Transverse colon (tissue), 3 donors: ENCODE measurements at regions not wholly inside any gene's neighbourhood (a gene's known extent, or its start where the extent isn't known, plus 50 kb on each side); places are given as distances from the start of the nearest gene placed in this dataset.

Source experiments
- CTCF ChIP-seq, 5 experiments: fragments of 200-600 bp in 3 of 5; fragments of 450-650 bp in 2 of 5; sonication (generic) in 3 of 5; IDR thresholded peaks; 1 replicate in 2 of 5; 2 replicates in 3 of 5; pipeline ENCODE4 v1.5.1; 2016 to 2017; ENCODE audit warnings: antibody characterized with exemption in 5 of 5, inconsistent platforms in 3 of 5, mild to moderate bottlenecking in 2 of 5, moderate library complexity in 1 of 5
- EP300 ChIP-seq: sonication (generic); formaldehyde crosslinking; IDR thresholded peaks from one replicate; pipeline ENCODE4 v1.6.1; 2017; ENCODE audit warnings: antibody characterized with exemption, low read depth
- POLR2A ChIP-seq: fragments of 450-650 bp; IDR thresholded peaks from one replicate; pipeline ENCODE4 v1.6.1; 2016; ENCODE audit warnings: antibody characterized with exemption, mild to moderate bottlenecking, moderate library complexity

GRCh38 chr18:75621818-75622217 is 194.3 kb upstream of the SMIM21 start:
- no peak for TF ChIP-seq CTCF (IDR thresholded peaks at IDR 0.05)
- TF ChIP-seq EP300, result no peak
- TF ChIP-seq POLR2A, result no peak
